Type B pancreatic cell (in vitro differentiated cells): ENCODE measurements at regions not wholly inside any gene's neighbourhood (a gene's known extent, or its start where the extent isn't known, plus 50 kb on each side); places are given as distances from the start of the nearest gene placed in this dataset.
A peak's percentile ranks its signal among the peaks of the same experiment; 100 is the strongest.
"Not testable (repeated sequence)": the region's sequence is repeated elsewhere in the genome, so short reads cannot be mapped to it uniquely, and the experiment has no call there.

Source experiments
- DNase-seq: peaks from one replicate; pipeline ENCODE4 v3.0.0; 2021; ENCODE audit warnings: mixed read lengths; ENCODE audit not compliant: unreplicated experiment; ENCODE audit errors: extremely low spot score
- H3K27ac Mint-ChIP-seq: 2 replicates; pipeline ENCODE4 v1.8.0; 2021; ENCODE audit warnings: mild to moderate bottlenecking, mixed read lengths
- H3K27me3 Mint-ChIP-seq: 2 replicates; pipeline ENCODE4 v1.8.0; 2021; ENCODE audit warnings: mixed read lengths
- H3K36me3 Mint-ChIP-seq: 2 replicates; pipeline ENCODE4 v1.8.0; 2021; ENCODE audit warnings: mixed read lengths
- H3K4me1 Mint-ChIP-seq: one replicate; pipeline ENCODE4 v1.8.0; 2021; ENCODE audit warnings: mixed read lengths; ENCODE audit not compliant: unreplicated experiment
- H3K4me3 Mint-ChIP-seq: 2 replicates; pipeline ENCODE4 v1.8.0; 2021; ENCODE audit warnings: mild to moderate bottlenecking, mixed read lengths
- H3K9me3 Mint-ChIP-seq: 2 replicates; pipeline ENCODE4 v1.8.0; 2021; ENCODE audit warnings: mixed read lengths
- CTCF ChIP-seq: fragments of 200-600 bp; sonication (generic); conservative IDR thresholded peaks from 2 replicates; pipeline ENCODE4 v1.5.0; 2021; ENCODE audit warnings: antibody characterized with exemption, mild to moderate bottlenecking

- no peak for DNase-seq
- Mint-ChIP-seq H3K9me3 (no peaks in the 10 kb centered on the region), H3K27me3 (peaks cover 5% of the 10 kb centered on the region), H3K36me3 (no peaks in the 10 kb centered on the region), H3K27ac (peak overlapping the region; percentile 29), H3K4me1 (peaks cover 34% of the 10 kb centered on the region), H3K4me3 (peak overlapping the region; percentile 23)
- TF ChIP-seq CTCF, result no peak
These were observed 107.7 kb upstream of the VANGL1 start for GRCh38 chr1:115534106-115534505.

- H3K36me3 Mint-ChIP-seq, result no peaks in the 10 kb centered on the region
- peaks cover 40% of the 10 kb centered on the region for H3K4me1 Mint-ChIP-seq
- H3K9me3 Mint-ChIP-seq, result no peaks in the 10 kb centered on the region
- H3K27ac Mint-ChIP-seq, result peak overlapping the region; percentile 17
- no peak for DNase-seq
- no peak for TF ChIP-seq CTCF
- peak overlapping the region; percentile 32 for H3K4me3 Mint-ChIP-seq
- H3K27me3 Mint-ChIP-seq, result no peaks in the 10 kb centered on the region
These were observed 110.0 kb upstream of the VANGL1 start for GRCh38 chr1:115531631-115532264.

- H3K4me3 Mint-ChIP-seq, result no peak overlapping the region
- H3K27ac Mint-ChIP-seq, result no peak overlapping the region
- no peaks in the 10 kb centered on the region for H3K9me3 Mint-ChIP-seq
- peaks cover 40% of the 10 kb centered on the region for H3K4me1 Mint-ChIP-seq
- no peaks in the 10 kb centered on the region for H3K27me3 Mint-ChIP-seq
- H3K36me3 Mint-ChIP-seq, result no peaks in the 10 kb centered on the region
- TF ChIP-seq CTCF, result no peak
- DNase-seq, result no peak
These were observed 111.4 kb upstream of the VANGL1 start for GRCh38 chr1:115530407-115530806.

GRCh38 chr1:115529216-115529897 lies 112.4 kb upstream of the VANGL1 start:
- Mint-ChIP-seq H3K36me3 (no peaks in the 10 kb centered on the region), H3K4me1 (peaks cover 44% of the 10 kb centered on the region), H3K27me3 (no peaks in the 10 kb centered on the region), H3K27ac (no peak overlapping the region), H3K9me3 (no peaks in the 10 kb centered on the region), H3K4me3 (no peak overlapping the region)
- no peak for DNase-seq
- no peak for TF ChIP-seq CTCF

GRCh38 chr1:115528336-115528735 lies 113.4 kb upstream of the VANGL1 start:
- not testable (repeated sequence) for DNase-seq, H3K27me3 Mint-ChIP-seq, H3K27ac Mint-ChIP-seq, H3K9me3 Mint-ChIP-seq, H3K36me3 Mint-ChIP-seq, H3K4me3 Mint-ChIP-seq
- peaks cover 40% of the 10 kb centered on the region for H3K4me1 Mint-ChIP-seq

GRCh38 chr1:115527746-115528145 lies 114.0 kb upstream of the VANGL1 start:
- Mint-ChIP-seq H3K27ac (no peak overlapping the region), H3K36me3 (no peaks in the 10 kb centered on the region), H3K9me3 (no peaks in the 10 kb centered on the region), H3K4me3 (peak overlapping the region; percentile 3), H3K4me1 (peaks cover 35% of the 10 kb centered on the region), H3K27me3 (no peaks in the 10 kb centered on the region)
- TF ChIP-seq CTCF, result no peak
- DNase-seq, result no peak
